ENCODE measurements at regions not wholly inside any gene's neighbourhood (a gene's known extent, or its start where the extent isn't known, plus 50 kb on each side); places are given as distances from the start of the nearest gene placed in this dataset.
"Not testable (repeated sequence)": the region's sequence is repeated elsewhere in the genome, so short reads cannot be mapped to it uniquely, and the experiment has no call there.

GRCh38 chr4:135900956-135901355 lies 1631.3 kb downstream of the PCDH18 start:
- DNase-seq (ENCODE audit: low spot score), result no peak

DNA sequence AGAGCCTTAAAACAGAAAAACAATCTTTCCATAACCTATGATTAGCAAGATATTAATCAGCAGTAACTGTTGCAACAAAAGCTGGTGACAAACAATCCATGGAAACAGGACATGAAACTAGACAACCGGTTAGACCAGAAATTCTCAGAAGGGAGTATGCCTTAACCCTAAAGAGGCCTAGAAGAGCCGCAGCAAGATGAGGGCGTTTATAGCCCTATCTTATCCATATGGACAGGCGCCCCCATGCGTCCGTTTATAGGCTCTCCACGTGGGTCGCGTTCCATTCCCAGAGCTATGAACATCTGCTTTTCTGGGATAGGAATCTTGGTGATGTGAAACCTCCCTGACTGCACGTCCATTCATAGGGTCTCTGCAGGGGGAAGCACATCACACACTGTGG lies 1662.7 kb upstream of the PABPC4L start:
- not testable (repeated sequence) for DNase-seq (ENCODE audit: low spot score)

DNA sequence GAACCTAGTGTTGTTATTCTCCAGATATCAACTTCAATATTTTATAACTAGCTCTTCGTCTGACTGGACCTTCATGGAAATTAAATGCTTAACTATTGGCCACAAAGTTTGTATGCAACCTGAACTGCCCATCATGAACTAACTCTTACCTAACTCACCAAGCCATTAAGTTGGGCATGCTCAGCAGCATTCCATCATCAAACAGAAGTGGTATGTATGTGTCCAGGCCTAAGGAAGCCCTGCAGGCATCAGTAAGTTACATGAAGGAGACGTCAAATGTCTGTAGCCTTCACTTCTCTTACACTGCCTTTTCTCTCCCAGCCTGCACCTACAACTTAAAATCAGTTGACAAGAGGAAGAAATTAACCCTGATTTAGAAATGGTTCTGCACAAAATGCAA lies 1639.2 kb upstream of the PABPC4L start:
- DNase-seq (ENCODE audit: low spot score), result no peak

GRCh38 chr4:135839712-135840111 lies 1638.1 kb upstream of the PABPC4L start:
- DNase-seq (ENCODE audit: low spot score), result no peak

DNA sequence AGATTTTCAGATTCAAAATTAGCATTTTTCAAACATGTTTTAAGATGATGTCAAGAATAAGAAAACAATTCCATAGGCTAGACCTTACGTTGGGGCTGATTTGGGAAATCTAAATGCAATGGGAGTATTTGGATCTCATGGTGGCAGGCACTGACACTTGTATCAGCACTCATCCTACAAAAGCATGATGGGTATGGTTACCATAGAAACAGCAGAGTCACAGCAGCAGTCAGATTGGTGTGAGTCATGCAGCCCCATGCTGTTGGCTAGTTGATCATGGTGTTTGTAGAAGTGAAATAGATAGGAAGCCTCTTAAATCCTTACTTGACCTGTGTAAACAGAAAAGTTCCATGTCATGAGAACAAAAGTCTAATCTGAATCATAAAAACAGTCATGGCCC lies 1637.3 kb upstream of the PABPC4L start:
- DNase-seq (ENCODE audit: low spot score), result no peak

DNA sequence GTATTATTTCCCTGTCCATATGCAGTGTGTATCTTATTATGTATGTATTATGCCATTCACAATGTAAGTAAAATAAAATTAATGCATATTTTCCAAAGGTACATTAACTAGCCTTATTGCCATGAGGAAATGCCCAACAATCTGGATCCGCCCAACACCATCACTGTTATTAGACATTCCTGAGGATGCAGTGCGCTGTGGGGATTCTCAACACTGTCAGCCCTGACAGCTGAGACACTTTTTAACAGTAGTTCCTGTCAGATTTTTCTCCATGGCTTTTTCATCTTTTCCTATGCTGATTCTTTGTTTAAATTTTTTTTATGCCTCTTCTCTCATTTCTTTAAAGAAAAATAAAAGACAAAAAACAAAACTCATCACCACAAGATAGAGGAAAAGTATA lies 1632.9 kb upstream of the PABPC4L start:
- DNase-seq (ENCODE audit: low spot score), result no peak

GRCh38 chr4:135833529-135833928 lies 1631.9 kb upstream of the PABPC4L start:
- DNase-seq (ENCODE audit: low spot score), result no peak

DNA sequence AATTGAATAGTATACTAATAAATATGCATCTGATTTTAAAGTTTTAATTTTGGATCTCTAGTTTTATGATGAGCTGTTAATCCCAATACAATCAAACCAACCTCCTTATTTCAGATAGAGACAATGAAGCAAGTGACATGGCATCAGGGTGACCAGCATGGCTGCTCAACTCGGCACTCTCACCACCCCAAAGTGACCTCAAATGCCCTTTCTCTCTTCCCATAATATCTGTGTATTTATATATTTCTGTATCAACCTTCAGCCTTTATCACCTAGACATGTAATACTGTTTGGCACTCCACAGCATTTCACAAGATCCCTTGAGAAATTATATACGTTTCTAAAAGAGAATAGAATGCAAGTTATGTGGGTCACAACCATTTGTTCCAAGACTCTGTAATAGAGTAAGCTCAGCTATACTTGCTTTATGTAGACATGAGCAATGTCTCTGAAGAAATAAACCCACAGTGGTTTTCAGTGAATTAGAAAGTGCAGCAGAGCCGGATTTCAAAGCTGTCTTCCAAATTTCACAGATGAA lies 1623.2 kb upstream of the PABPC4L start:
- no peak for DNase-seq (ENCODE audit: low spot score)

DNA sequence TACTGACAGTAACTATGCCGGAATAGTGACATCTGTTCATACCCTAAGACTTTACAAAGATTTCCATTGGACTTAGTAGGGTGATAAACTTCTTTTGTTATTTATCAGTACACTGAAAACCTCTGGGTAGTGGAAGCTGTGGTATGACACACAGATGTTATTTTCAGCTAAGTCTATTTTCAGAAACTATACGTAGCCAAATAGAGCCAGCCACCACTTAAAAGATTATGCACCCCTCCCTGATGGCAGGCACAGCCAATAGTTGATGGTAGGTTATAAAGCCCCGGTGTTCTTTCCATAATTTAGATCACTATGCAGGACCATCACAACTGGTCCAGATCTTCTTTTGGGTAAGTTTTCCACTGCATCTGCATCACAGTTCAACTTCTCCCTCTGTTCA lies 1603.2 kb upstream of the PABPC4L start:
- no peak for DNase-seq (ENCODE audit: low spot score)

DNA sequence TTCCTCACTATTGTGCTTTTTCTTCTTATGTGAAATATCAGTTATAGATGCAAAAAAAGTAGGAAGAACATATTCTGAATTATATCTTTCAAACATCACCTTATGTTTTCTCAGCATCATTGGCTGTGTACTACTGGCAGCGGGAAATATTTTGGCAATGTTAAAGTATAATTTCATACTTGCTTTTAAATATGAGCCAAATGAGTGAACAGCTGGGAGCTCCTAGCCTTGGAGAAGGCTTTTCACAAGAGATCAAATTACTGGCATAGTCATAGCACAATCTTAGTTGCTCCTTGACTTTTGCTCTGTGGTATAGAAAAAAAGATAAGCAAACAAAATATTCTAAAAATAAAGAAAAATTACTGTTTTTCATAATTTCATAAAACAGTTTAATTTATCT lies 1575.8 kb upstream of the PABPC4L start:
- no peak for DNase-seq (ENCODE audit: low spot score)

DNA sequence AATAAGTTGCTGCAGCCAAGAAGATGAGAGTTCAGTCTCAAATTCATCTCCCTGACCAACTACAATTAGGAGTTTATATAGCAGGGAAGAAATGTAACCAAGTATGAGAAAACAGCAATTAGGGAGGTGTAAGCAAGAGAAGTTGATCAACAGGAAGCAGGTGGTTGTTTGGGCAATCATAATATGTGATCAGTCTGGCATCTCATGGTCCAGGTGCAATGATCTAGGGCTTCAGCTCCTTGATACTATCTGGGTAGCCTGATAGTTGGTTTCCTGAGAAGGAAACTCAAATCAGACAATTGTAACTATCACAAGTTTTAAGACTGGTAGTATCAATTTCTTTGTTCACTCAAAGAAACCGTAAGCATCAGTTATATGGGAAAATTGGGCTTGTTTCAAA lies 1574.3 kb upstream of the PABPC4L start:
- no peak for DNase-seq (ENCODE audit: low spot score)

DNA sequence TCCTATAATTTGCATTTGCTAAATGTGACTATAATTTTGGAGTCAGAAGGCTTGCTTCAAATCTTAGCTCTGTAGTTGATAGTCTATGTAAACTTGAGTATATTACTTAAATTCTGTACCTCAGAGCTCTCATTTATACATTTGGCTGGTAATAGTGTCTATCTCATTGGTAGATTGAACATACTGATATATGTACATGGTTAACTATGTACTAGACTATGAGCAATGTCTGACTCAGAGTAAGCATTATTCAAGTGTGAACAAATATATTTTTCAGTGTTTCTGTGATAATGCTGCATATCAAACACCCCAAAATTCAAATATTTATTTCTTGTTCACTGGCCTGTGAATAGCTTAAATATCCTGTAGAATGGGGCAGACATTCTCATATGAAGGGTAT lies 1568.9 kb upstream of the PABPC4L start:
- DNase-seq (ENCODE audit: low spot score), result no peak

DNA sequence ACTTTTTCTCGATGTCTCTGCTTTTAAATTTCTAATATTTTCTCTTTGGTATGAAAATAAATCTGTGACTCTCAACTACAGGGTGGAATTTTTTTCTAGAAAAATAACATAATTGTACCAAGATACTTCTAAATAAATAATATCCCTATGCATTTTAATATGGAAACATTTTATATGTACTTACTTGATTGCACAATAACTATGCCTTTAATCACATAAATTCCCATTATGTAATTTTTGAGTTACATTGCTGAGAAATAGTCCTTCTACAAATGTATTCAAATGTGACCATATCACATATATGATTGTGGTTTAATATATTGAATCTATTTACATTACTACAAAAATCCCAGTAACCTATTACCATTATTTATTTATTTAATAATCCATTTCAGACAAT lies 1543.3 kb upstream of the PABPC4L start:
- no peak for DNase-seq (ENCODE audit: low spot score)

- DNase-seq (ENCODE audit: low spot score), result no peak
Observed at GRCh38 chr4:135741583-135741982, 1540.0 kb upstream of the PABPC4L start.

GRCh38 chr4:135739354-135739753 lies 1537.8 kb upstream of the PABPC4L start:
- DNase-seq (ENCODE audit: low spot score), result no peak

GRCh38 chr4:135735512-135735911 lies 1533.9 kb upstream of the PABPC4L start:
- DNase-seq (ENCODE audit: low spot score), result no peak

GRCh38 chr4:135732448-135732847 lies 1530.9 kb upstream of the PABPC4L start:
- no peak for DNase-seq (ENCODE audit: low spot score)

GRCh38 chr4:135731682-135732081 lies 1530.1 kb upstream of the PABPC4L start:
- no peak for DNase-seq (ENCODE audit: low spot score)

DNA sequence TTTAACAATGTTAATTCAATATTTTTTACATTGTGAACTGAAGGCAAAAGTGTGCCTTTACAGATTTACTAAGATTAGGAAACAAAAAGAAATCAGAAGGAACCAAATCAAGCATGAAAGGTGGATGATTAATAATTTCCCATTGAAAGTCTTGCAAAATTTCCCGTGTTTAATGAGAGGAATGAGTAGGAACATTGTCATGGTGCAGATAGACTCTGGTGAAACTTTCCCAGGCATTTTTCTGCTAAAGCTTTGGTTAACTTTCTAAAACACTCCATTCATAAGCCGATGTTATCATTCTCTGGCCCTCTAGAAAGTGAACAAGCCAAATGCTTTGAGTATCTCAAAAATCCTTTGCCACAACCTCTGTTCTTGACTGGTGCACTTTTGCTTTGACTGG lies 1522.8 kb upstream of the PABPC4L start:
- DNase-seq (ENCODE audit: low spot score), result no peak

- DNase-seq (ENCODE audit: low spot score), result no peak
Observed at GRCh38 chr4:135718019-135718418, 1516.4 kb upstream of the PABPC4L start.

DNA sequence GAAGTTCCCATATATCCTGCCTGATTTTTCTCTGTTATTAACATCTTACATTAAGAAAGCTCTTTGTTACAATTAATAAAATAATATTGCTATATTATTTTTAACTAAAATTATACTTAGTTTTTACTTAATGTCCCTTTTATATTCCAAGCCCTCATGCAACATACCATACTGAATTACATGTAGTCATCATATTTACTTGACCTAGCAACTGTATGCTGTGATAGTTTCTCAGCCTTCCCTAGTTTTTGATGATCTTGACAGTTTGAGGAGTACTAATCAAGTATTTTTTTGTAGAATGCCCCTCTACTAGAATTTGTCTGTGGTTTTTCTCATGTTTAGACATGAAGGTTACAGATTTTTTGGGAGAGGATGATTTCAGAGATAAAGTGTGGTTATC lies 1503.8 kb upstream of the PABPC4L start:
- DNase-seq (ENCODE audit: low spot score), result no peak

DNA sequence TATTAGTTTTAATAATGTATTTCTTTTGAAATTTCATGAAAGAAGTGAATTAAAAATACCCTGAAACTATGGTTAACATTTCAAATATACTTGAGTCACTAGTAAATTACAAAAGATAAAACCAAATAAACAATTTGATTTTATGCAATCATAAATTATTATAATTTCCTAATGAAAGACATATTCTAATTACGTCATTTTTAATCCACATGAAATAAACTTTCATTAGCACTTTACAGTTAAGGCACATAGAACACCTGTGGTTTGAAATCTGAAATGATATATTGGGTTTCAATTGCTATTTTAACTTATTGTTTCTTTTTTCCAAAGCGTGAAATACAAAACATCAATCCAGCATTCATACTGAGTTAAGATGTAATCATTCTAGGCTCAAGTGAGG lies 1492.5 kb upstream of the PABPC4L start:
- DNase-seq (ENCODE audit: low spot score), result no peak

DNA sequence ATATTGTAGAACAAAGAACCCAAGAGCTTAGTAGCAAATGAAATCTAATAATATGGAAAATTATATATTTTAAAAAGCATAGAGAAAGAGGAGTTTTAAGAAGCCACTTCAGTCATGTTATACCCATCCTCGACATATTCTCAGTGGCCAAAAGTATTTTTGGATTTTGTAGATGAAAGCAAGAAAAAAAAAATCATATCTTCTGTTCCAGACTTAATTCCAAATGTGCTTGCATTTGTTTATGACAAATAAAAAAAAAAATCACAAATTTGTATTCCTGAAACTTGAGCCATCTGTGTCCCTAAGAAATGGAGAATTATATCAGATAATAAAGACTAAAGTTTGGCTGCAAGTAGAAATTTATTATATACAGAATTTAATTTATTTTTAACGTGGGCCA lies 1482.4 kb upstream of the PABPC4L start:
- DNase-seq (ENCODE audit: low spot score), result no peak

DNA sequence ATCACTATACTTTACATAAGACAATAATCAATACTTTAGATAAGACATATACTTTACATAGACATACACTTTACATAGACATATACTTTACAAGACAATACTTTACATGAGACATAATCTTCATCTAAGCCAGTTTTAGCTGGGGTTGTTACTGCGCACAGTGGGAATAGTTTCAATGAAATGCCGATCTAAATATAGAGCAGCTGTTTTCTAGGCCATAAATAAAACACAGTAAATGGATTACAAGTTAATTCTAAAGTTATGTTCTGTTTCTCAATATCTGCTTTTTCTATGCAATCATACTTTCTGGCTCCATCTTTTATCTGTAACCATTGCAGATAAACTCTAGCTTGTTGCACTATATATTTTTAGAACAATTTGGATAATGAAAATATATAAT lies 1470.6 kb upstream of the PABPC4L start:
- no peak for DNase-seq (ENCODE audit: low spot score)

- DNase-seq (ENCODE audit: low spot score), result no peak
Observed at GRCh38 chr4:135670548-135670947, 1469.0 kb upstream of the PABPC4L start.
